SU-DHL-6 (cell line): ENCODE measurements at regions not wholly inside any gene's neighbourhood (a gene's known extent, or its start where the extent isn't known, plus 50 kb on each side); places are given as distances from the start of the nearest gene placed in this dataset.

Experiments
- H2AFZ ChIP-seq: fragments of 200-600 bp; sonication (generic); 2 replicates; pipeline ENCODE4 v1.6.1; 2014; ENCODE audit warnings: low read depth, mild to moderate bottlenecking, moderate library complexity, mixed read lengths, antibody characterized with exemption, low read length; ENCODE audit not compliant: severe bottlenecking
- H3F3A ChIP-seq: fragments of 200-600 bp; shearing (Covaris generic); 2 replicates; pipeline ENCODE4 v1.6.0; 2016; ENCODE audit warnings: antibody characterized with exemption, mild to moderate bottlenecking; ENCODE audit not compliant: insufficient read depth
- H3K27ac ChIP-seq: fragments of 200-600 bp; sonication (generic); 2 replicates; pipeline ENCODE4 v1.5.1; 2016; ENCODE audit warnings: low read depth, mild to moderate bottlenecking, low read length, moderate library complexity, mixed read lengths
- H3K27me3 ChIP-seq: fragments of 200-600 bp; sonication (generic), shearing (Covaris generic); 2 replicates; pipeline ENCODE4 v1.6.0; 2014; ENCODE audit warnings: mild to moderate bottlenecking, low read length
- H3K36me3 ChIP-seq: fragments of 200-600 bp; sonication (generic); 2 replicates; pipeline ENCODE4 v1.6.1; 2014; ENCODE audit warnings: mild to moderate bottlenecking, low read length, mixed read lengths
- H3K4me2 ChIP-seq: fragments of 300-600, 200-600 bp; shearing (Covaris generic), sonication (generic); 2 replicates; pipeline ENCODE4 v1.6.0; 2014; ENCODE audit warnings: low read length, low read depth, mild to moderate bottlenecking; ENCODE audit not compliant: poor library complexity, severe bottlenecking
- H3K4me3 ChIP-seq: fragments of 200-600 bp; sonication (generic); 2 replicates; pipeline ENCODE4 v1.5.1; 2014; ENCODE audit warnings: antibody characterized with exemption, low read length, mild to moderate bottlenecking, mixed read lengths; ENCODE audit not compliant: insufficient read depth, poor library complexity, severe bottlenecking
- H3K79me2 ChIP-seq: fragments of 200-600 bp; sonication (generic); 2 replicates; pipeline ENCODE4 v1.6.1; 2014; ENCODE audit warnings: mild to moderate bottlenecking, low read length, moderate library complexity; ENCODE audit not compliant: insufficient read depth
- H3K9ac ChIP-seq: fragments of 200-600 bp; sonication (generic); 2 replicates; pipeline ENCODE4 v1.7.0; 2014; ENCODE audit warnings: mild to moderate bottlenecking, low read length
- H3K9me2 ChIP-seq: fragments of 200-600 bp; sonication (generic); replicated peaks from 2 replicates; pipeline ENCODE4 v1.6.1; 2014; ENCODE audit warnings: low read length; ENCODE audit not compliant: insufficient read depth
- H3K9me3 ChIP-seq: fragments of 200-600 bp; sonication (generic); 2 replicates; pipeline ENCODE4 v1.6.1; 2014; ENCODE audit warnings: low read length, mixed read lengths; ENCODE audit not compliant: insufficient read depth
- H4K20me1 ChIP-seq: fragments of 200-600 bp; sonication (generic); 2 replicates; pipeline ENCODE4 v1.6.1; 2014; ENCODE audit warnings: low read depth, mild to moderate bottlenecking, antibody characterized with exemption, low read length, moderate library complexity, mixed read lengths
- CTCF ChIP-seq: fragments of 200-600 bp; sonication (generic); IDR thresholded peaks from one replicate; pipeline ENCODE4 v1.5.1; 2017; ENCODE audit warnings: antibody characterized with exemption, mild to moderate bottlenecking, low read length, moderate library complexity; ENCODE audit not compliant: insufficient read depth, poor library complexity, severe bottlenecking
- EZH2phosphoT487 ChIP-seq: fragments of 200-600 bp; sonication (generic), shearing (Covaris generic); conservative IDR thresholded peaks from 2 replicates; pipeline ENCODE4 v1.6.1; 2018; ENCODE audit warnings: mild to moderate bottlenecking, antibody characterized with exemption, low read length, moderate library complexity, mixed read lengths

GRCh38 chr7:121810831-121811672 is 61.9 kb upstream of the PTPRZ1 start:
- H3K9ac ChIP-seq, result no peak overlapping the region
- no peaks in the 10 kb centered on the region for H3K79me2 ChIP-seq
- H4K20me1 ChIP-seq, result no peaks in the 10 kb centered on the region
- H3K4me3 ChIP-seq, result no peak overlapping the region
- H3K27ac ChIP-seq, result no peak overlapping the region
- no peaks in the 10 kb centered on the region for H3K9me2 ChIP-seq
- no peaks in the 10 kb centered on the region for H3K27me3 ChIP-seq
- H3K36me3 ChIP-seq, result no peaks in the 10 kb centered on the region
- no peak overlapping the region for H3K4me2 ChIP-seq
- no peaks in the 10 kb centered on the region for H3K9me3 ChIP-seq
- TF ChIP-seq CTCF, result no peak
- TF ChIP-seq EZH2phosphoT487, result no peak
- no peak overlapping the region for H2AFZ ChIP-seq
- H3F3A ChIP-seq, result no peaks in the 10 kb centered on the region

GRCh38 chr7:121807078-121807477 is 65.9 kb upstream of the PTPRZ1 start:
- Histone ChIP-seq H3K36me3 (no peaks in the 10 kb centered on the region), H3F3A (no peaks in the 10 kb centered on the region), H3K9ac (no peak overlapping the region), H3K9me3 (no peaks in the 10 kb centered on the region), H3K4me2 (no peak overlapping the region), H3K4me3 (no peak overlapping the region), H2AFZ (no peak overlapping the region), H3K79me2 (no peaks in the 10 kb centered on the region), H3K27me3 (no peaks in the 10 kb centered on the region), H4K20me1 (no peaks in the 10 kb centered on the region), H3K27ac (no peak overlapping the region), H3K9me2 (no peaks in the 10 kb centered on the region)
- TF ChIP-seq CTCF, result no peak
- TF ChIP-seq EZH2phosphoT487, result no peak

- Histone ChIP-seq H3K9ac (no peak overlapping the region), H3K27ac (no peak overlapping the region), H3K9me3 (no peaks in the 10 kb centered on the region), H3K4me2 (no peak overlapping the region), H3F3A (no peaks in the 10 kb centered on the region), H3K9me2 (no peaks in the 10 kb centered on the region), H3K36me3 (no peaks in the 10 kb centered on the region), H2AFZ (no peak overlapping the region), H3K4me3 (no peak overlapping the region), H4K20me1 (no peaks in the 10 kb centered on the region), H3K79me2 (no peaks in the 10 kb centered on the region), H3K27me3 (no peaks in the 10 kb centered on the region)
- TF ChIP-seq EZH2phosphoT487, result no peak
- TF ChIP-seq CTCF, result no peak
These were observed 69.9 kb upstream of the PTPRZ1 start for GRCh38 chr7:121803039-121803438.
